ENCODE measurements at regions not wholly inside any gene's neighbourhood (a gene's known extent, or its start where the extent isn't known, plus 50 kb on each side); places are given as distances from the start of the nearest gene placed in this dataset.

GRCh38 chr5:153094333-153094732 lies 396.1 kb upstream of the GRIA1 start:
- no peak overlapping the region for H3K4me2 ChIP-seq (ENCODE audit: insufficient read depth in 1 of 2, low read depth in 2 of 2, low read length in 2 of 2)
- H2BK12ac ChIP-seq (ENCODE audit: low read depth, low read length): no peak overlapping the region
- H4K91ac ChIP-seq (replicated peaks; ENCODE audit: insufficient read length, low read length): no peak overlapping the region
- no peak overlapping the region for H2BK20ac ChIP-seq (ENCODE audit: low read length)
- DNase-seq (ENCODE audit: low read depth in 1 of 2, low spot score in 2 of 2): no peak
- no peak overlapping the region for H4K5ac ChIP-seq (ENCODE audit: insufficient read length, low read depth, low read length)
- no peak overlapping the region for H2AFZ ChIP-seq (ENCODE audit: low read length)
- no peak overlapping the region for H2BK120ac ChIP-seq (replicated peaks; ENCODE audit: low read depth, low read length)
- no peaks in the 10 kb centered on the region for H3K36me3 ChIP-seq (ENCODE audit: control insufficient read depth in 2 of 4, insufficient read depth in 4 of 4, low read length in 3 of 4)
- H2AK5ac ChIP-seq (ENCODE audit: low read depth, low read length): no peak overlapping the region
- H3K14ac ChIP-seq (ENCODE audit: insufficient read length): no peak overlapping the region
- no peaks in the 10 kb centered on the region for H3K27me3 ChIP-seq (replicated peaks in 1 of 4; ENCODE audit: control insufficient read depth in 3 of 4, extremely low read depth in 1 of 4, insufficient read depth in 3 of 4, low read length in 3 of 4)
- H3K9me3 ChIP-seq (ENCODE audit: insufficient read depth in 2 of 2, low read depth in 1 of 2, low read length in 1 of 2): no peaks in the 10 kb centered on the region
- no peak overlapping the region for H2BK5ac ChIP-seq (ENCODE audit: low read depth, low read length)
- 93% methylated on average over 3 of the region's 3 CpGs; no CpG with 5 or more reads in 1 of the 2 experiments for WGBS, 2 experiments (ENCODE audit: extremely low coverage in 1 of 2, insufficient coverage in 1 of 2, insufficient read length in 1 of 2, insufficient replicate concordance in 2 of 2, low coverage in 1 of 2, low lambda C conversion rate in 2 of 2, missing lambda C conversion rate in 1 of 2)
- ChIA-PET CTCF (ENCODE audit: partially characterized antibody) (no interaction called here), POLR2A (ENCODE audit: partially characterized antibody) (no interaction called here)
- no peaks in the 10 kb centered on the region for H3K79me1 ChIP-seq (ENCODE audit: low read depth, low read length)
- H4K8ac ChIP-seq (ENCODE audit: extremely low read depth, insufficient read depth, low read length): no peak overlapping the region
- no peak overlapping the region for H3K4ac ChIP-seq (replicated peaks; ENCODE audit: insufficient read length, low read depth, low read length)
- no peak overlapping the region for H3K18ac ChIP-seq (ENCODE audit: extremely low read depth, low read length)
- H2BK15ac ChIP-seq (ENCODE audit: low read length): no peak overlapping the region
- H3K23ac ChIP-seq (ENCODE audit: insufficient read length): no peak overlapping the region
- FAIRE-seq: no peak
- no peak overlapping the region for H3K9ac ChIP-seq (replicated peaks in 1 of 4; ENCODE audit: extremely low read depth in 1 of 4, low read depth in 3 of 4, low read length in 3 of 4)
- no peaks in the 10 kb centered on the region for H3K23me2 ChIP-seq (ENCODE audit: low read depth, low read length)
- no peak overlapping the region for H3K4me3 ChIP-seq (ENCODE audit: extremely low read depth in 1 of 4, insufficient read depth in 2 of 4, low read depth in 3 of 4, low read length in 4 of 4)
- peaks cover 0 to 1% (median 0%) of the 10 kb centered on the region in 4 experiments; a peak in 1 of 7 replicates for H3K4me1 ChIP-seq (replicated peaks in 1 of 4; ENCODE audit: control insufficient read depth in 3 of 4, insufficient read depth in 4 of 4, low read length in 3 of 4)
- no peak overlapping the region for H3K27ac ChIP-seq (ENCODE audit: low read depth, low read length)
- H4K20me1 ChIP-seq (replicated peaks in 1 of 2; ENCODE audit: control insufficient read depth in 1 of 2, insufficient read depth in 2 of 2, low read length in 2 of 2): no peaks in the 10 kb centered on the region
- H3K56ac ChIP-seq (replicated peaks; ENCODE audit: insufficient read length, low read depth, low read length): no peak overlapping the region
- H3K79me2 ChIP-seq (ENCODE audit: control insufficient read depth in 1 of 2, insufficient read depth in 2 of 2, low read length in 2 of 2): no peaks in the 10 kb centered on the region
- TF ChIP-seq CHD2 (IDR thresholded peaks at IDR 0.05; ENCODE audit: low read length) (no peak), BRCA1 (IDR thresholded peaks at IDR 0.05; ENCODE audit: low read depth, low read length) (no peak), BACH1 (IDR thresholded peaks at IDR 0.05; ENCODE audit: low read length) (no peak), PHF8 (conservative IDR thresholded peaks at IDR 0.05; ENCODE audit: low read depth, low read length) (no peak), SRF (IDR thresholded peaks at IDR 0.05; ENCODE audit: low read depth, low read length) (no peak), HDAC2 (IDR thresholded peaks at IDR 0.05; ENCODE audit: borderline replicate concordance in 1 of 2, low read depth in 2 of 2, low read length in 2 of 2) (no peak), JUN (IDR thresholded peaks at IDR 0.05; ENCODE audit: low read depth, low read length) (no peak), SAP30 (IDR thresholded peaks at IDR 0.05; ENCODE audit: insufficient read depth, insufficient replicate concordance, low read length) (no peak), RFX5 (IDR thresholded peaks at IDR 0.05; ENCODE audit: borderline replicate concordance, low read depth, low read length) (no peak), RBBP5 (IDR thresholded peaks at IDR 0.05; ENCODE audit: borderline replicate concordance, low read depth, low read length) (no peak), JUND (IDR thresholded peaks at IDR 0.05; ENCODE audit: low read length) (no peak), ASH2L (IDR thresholded peaks at IDR 0.05; ENCODE audit: low read length) (no peak)
- TF ChIP-seq, protein P1, sequence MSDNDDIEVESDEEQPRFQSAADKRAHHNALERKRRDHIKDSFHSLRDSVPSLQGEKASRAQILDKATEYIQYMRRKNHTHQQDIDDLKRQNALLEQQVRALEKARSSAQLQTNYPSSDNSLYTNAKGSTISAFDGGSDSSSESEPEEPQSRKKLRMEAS (IDR thresholded peaks at IDR 0.05): no peak
- TF ChIP-seq, protein P2, sequence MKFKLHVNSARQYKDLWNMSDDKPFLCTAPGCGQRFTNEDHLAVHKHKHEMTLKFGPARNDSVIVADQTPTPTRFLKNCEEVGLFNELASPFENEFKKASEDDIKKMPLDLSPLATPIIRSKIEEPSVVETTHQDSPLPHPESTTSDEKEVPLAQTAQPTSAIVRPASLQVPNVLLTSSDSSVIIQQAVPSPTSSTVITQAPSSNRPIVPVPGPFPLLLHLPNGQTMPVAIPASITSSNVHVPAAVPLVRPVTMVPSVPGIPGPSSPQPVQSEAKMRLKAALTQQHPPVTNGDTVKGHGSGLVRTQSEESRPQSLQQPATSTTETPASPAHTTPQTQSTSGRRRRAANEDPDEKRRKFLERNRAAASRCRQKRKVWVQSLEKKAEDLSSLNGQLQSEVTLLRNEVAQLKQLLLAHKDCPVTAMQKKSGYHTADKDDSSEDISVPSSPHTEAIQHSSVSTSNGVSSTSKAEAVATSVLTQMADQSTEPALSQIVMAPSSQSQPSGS (IDR thresholded peaks at IDR 0.05; ENCODE audit: low read length): no peak
